HG02642 (cell line): ENCODE measurements at regions not wholly inside any gene's neighbourhood (a gene's known extent, or its start where the extent isn't known, plus 50 kb on each side); places are given as distances from the start of the nearest gene placed in this dataset.
"Not testable (repeated sequence)": the region's sequence is repeated elsewhere in the genome, so short reads cannot be mapped to it uniquely, and the experiment has no call there.

Source experiments
- ATAC-seq: cut with Tn5 transposase; IDR thresholded peaks from one replicate; pipeline ENCODE4 v1.9.1; 2021; ENCODE audit warnings: mild to moderate bottlenecking; ENCODE audit not compliant: unreplicated experiment, poor library complexity

DNA sequence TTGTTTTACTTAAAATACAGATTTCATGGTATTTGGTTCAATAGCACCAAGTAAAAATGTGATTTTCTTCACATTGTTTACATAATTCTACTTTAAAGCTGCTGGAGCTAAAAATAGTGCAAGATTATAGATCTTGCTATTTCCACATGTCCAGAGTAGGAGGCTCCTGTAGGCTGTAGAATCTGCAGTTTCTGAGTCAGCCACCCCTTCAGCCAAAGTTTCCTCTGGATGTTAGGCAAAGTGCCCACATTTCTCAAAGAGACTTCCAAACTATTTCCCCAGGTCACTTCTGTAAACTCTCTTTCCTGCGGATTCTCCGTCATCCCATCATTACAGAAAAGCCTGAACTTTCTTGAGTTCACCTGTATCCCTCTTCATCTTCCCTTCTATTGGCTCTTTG is 342.5 kb upstream of the FSTL5 start:
- no peak for ATAC-seq

DNA sequence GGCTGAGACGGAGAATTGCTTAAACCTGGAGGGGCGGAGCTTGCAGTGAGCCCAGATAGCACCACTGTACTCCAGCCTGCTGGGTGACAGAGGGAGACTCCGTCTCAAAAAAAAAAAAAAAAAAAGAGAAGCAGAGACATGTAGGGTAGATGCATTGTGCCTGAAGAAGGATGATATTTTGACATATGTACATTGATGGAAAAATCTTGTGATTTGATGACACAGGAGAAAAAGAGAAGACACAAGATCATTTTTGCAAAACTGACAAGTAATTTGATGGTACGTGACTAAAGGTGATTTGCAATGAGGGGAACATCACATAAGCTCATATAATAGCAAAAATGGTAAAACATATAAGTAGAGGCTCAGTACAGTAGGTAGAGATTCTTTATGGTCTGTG is 340.1 kb upstream of the FSTL5 start:
- no peak for ATAC-seq

DNA sequence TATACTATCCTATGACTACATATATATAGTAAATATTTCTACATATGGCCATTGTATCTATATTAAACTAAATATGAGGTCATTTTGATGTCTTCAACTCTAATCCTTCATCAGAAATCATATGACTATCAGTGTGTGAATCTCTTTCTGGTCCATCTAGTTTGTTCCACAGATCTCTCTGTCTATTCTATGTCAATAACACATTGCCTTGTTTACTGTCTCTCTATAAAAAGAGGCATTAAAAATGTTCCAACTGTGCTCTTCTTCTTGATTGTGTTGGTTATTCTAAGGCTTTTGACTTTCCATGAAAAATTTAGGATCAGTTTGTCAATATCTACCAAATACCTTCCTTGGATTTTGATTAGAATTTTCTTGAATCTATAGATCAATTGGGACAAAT is 338.3 kb upstream of the FSTL5 start:
- no peak for ATAC-seq

DNA sequence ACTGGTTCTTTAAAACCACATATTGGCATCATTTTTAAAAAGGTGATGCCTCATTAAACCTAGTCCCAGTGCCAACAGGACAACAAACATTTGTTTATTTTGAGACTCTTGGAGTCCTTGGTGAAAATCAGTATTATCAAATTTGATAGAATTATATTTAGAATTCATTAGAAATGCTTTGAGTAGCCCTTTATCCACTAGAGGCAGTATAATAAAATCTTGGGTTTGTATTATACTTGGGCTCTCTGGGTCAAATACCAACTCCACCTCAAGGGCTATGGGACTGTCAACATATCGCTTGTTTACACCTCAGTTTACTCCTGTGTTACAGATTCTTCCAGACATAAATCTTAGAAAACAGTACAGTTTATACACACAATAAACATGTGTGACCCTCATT is 335.7 kb upstream of the FSTL5 start:
- no peak for ATAC-seq

DNA sequence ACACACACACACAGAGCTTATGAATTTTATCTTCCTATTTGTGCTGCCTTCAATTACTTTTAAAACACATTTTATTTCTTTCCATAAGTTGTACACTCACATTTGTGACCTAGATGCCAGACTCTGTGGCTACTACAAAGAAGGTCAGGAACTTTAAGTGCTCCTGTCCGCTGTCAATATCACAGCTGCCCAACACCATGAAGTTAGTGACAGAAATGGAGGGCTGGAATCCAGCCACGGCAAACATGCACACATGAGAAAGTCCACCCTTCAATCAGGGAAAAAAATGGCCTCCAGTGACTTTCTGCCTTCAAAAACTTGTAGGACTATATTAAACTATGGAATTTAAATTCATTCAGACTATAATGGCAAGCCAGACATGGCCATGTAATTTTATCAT is 334.4 kb upstream of the FSTL5 start:
- no peak for ATAC-seq

DNA sequence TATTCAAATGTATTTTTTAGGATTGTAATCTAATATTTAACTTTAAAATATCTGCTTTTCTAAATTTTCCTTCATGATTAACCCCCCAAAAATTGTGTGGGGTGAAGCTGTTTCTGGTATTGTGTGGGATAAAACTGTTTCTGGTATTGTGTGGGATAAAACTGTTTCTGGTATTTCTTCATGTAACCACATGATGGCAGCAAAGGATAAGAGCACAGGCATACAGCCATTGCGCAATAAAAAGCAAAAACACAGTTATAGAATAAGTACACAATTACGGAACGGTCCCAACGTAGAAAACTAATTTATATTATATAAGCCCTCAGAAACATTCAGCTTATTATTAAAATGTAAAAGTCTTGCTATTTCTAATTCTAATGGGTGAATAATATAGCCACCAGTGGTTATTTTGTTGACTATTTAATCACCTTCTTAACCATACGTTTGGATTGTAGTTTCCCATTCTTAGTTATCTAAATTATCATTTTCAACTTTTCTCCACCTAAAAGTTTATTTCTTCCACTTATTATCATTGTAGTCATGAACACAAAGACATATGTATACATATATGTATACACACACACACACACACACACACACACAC is 333.9 kb upstream of the FSTL5 start:
- ATAC-seq, result no peak

DNA sequence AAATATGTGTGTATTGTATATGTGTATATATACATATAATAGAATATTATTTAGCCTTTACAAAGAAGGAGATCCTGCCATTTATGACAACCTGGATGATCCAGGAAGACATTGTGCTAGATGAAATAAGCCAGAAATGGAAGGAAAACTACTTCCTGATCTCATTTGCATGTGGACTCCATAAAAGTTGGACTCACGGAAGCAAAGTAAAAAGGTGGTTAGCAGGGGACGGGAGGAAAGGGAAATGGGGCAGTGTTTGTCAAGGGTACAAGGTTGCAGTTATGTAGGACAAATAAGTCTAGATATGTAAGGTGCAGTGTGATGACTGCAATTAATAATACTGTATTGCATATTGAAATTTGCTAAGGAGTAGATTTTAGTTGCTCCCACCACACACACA is 331.1 kb upstream of the FSTL5 start:
- ATAC-seq, result no peak

DNA sequence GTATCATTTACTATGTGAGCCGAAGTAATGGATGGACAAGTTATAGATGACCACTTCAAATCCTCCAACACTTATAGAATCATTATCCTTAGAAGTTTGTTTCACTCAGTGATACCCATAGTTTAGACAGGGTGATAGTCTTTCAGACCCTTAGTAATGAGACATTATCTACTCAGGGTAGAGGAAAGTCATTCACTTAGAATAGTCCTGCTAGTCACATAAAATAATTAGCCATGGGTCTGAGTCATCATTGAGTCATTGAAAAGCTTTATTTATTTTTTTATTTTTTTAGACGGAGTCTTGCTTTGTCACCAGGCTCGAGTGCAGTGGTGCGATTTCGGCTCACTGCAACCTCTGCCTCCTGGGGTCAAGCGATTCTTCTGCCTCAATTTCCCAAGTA is 321.7 kb upstream of the FSTL5 start:
- no peak for ATAC-seq

DNA sequence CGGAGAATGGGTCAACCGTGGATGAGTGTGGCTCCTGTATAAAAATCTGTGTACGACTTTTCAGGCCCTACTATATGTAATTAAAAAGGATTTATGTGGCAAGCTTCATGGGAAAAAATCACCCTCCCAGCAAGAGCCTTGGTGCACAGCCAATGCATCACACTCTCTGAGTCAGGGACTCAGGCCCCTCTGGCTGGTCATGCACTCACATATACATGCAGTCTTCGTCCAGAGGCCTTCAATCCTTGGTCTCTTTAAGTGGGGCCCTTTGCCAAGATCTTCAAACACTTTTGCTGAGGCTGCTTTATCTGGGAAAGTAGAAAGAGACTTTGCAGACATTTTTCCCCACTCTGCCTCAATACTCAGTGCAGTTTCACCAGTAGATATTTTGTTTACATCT is 311.4 kb upstream of the FSTL5 start:
- ATAC-seq, result no peak

DNA sequence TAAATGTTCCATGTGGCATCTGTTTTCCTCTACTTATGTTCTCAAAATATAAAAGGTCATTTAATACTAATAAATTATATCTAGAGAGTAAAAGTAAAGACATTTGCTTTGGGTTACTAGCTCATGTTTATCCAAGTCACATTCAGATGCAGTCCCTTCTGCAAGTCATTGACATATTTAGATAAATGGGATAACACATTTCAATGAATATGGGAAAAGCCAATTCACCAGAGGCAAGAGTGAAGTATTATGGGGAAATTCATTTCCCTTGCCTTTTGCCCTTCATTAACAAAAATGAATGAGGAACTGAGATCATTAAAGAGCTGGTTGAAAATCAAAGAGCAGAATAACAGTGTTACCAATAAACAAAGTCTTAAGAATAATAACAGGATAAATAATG is 306.2 kb upstream of the FSTL5 start:
- ATAC-seq, result no peak

DNA sequence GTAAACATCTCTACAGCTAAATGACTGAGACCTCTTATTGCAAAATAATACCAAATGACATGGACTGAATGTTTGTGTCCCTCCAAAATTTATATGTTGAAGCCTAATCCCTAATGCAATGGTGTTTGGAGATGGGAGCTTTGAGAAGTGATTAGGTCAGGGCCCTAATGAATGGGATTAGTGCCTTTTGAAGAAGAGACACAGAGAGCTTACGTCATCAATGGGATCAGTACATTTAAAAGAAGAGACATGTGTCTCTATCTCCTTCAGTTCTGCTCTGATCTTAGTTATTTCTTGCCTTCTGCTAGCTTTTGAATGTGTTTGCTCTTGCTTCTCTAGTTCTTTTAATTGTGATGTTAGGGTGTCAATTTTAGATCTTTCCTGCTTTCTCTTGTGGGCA is 301.6 kb upstream of the FSTL5 start:
- not testable (repeated sequence) for ATAC-seq

DNA sequence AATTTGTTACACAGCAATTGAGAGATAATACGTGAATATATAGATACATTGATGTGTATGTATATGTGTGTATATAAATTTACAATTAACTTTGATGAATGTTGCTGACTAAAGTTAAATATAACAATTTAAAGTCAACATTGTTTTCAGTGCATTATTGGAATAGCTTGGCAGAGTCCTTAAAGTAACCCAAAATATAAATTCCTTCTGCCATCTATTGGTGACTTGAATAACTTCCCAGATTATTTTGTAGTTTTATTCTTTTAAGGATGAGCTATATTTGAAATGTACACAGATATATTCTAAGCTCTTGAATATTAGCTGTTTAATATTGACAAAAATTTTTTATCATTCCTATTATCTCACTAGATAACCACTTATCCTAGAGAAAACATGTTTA is 298.2 kb upstream of the FSTL5 start:
- ATAC-seq, result no peak

DNA sequence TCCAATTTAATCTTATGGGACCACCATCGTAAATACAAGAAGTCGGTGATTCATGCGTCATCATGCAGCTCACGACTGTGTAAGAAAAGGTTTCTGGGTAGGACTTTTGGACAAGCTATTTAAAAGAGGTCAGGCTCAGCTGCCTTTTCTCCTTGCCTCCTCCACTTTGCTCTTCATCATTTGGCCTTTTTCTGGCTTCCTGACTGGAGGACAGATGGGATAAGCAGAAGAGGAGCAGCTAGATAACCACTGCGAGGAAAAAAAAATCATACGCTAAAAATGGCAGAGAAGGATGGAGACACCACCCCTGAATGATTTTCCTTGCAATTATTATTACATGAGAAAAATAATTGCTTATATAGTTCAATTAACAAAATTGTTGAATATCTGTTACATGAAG is 294.3 kb upstream of the FSTL5 start:
- no peak for ATAC-seq

DNA sequence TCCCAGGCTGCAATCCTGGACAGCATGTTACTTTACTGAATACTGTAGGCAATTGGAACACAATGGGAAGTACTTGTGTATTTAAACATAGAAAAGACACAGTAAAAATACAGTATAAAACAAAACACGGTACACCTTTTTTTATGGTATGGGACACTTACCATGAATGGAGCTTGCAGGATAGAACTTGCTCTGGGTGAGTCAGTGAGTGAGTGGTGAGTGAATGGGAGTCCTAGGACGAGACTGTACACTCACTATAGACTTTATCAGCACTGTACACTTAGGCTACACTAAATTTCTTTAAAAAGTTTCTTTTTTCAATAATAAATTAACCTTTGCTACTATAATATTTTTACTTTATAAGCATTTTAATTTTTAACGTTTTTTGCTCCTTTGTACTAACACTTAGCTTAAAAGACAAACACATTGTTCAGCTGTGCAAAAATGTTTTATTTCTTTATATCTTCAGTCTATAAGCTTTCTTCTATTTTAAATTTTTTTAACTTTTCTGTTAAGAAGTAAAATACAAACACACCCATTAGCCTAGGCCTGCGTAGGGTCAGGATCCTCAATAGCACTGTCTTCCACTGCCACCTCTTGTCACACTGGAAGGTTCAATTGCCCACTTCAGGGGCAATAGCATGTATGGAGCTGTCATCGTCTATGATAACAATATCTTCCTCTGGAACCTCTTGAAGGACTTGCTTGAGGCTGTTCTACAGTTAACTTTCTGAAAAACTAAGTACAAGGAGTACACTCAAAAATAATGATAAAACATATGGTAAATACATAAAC is 293.5 kb upstream of the FSTL5 start:
- no peak for ATAC-seq

DNA sequence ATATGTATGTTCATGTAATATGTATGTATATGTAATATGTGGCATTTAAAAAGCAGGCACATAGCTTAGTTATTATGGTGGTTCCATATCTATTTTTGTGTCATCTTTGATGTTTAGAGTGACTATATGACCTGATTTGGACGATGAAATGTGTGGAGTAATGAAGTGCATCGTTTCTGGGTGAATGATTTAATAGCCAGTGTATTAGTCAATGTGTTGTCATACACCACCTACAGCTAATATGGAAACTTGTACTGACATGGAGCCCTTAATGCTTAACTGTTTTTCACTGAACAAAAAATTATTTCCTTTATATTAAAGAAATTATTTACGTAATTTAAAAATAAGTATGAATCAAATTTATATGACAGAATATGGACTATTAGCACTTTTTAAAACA is 292.3 kb upstream of the FSTL5 start:
- no peak for ATAC-seq

DNA sequence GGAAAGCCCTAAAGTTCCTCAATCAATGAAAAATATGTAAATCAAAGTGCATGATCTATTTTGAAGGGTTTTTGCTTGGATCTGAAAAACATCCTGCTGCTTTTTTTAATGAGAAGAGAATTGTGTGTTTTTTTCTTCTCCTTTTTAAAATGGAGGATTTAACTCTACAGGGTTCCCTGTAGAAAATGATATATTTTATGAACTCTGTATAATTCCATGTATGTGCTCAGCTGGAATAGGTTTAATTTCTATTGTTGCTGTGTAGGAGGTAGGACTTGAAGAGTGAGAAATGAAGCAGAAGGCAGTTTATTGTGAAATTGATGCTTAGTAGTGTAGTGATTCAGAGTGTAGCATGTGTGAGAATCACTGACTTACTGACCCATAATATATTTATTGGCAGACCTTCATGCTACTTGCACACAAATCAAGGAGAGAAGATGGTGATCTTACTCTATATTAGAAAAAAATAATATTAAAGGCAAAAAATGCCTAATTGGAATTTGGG is 286.8 kb upstream of the FSTL5 start:
- ATAC-seq, result no peak

DNA sequence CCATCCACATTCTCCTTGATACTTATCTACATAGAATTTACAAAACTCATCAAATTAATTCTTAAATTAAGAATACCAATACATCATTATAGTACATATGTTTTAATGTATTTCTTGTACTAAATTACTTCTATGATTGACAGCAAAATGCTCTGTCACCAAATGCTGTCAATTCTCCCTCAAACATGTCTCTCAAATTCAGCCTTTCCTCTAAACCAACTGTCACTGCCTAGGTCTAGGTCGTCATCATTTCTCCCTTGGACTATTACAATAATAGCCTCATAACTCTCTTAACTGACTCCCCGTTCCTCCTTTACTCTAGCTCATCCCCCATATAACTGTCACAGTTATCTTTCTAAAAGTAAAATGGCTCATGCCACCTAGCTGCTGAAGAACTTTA is 279.7 kb upstream of the FSTL5 start:
- ATAC-seq, result no peak

DNA sequence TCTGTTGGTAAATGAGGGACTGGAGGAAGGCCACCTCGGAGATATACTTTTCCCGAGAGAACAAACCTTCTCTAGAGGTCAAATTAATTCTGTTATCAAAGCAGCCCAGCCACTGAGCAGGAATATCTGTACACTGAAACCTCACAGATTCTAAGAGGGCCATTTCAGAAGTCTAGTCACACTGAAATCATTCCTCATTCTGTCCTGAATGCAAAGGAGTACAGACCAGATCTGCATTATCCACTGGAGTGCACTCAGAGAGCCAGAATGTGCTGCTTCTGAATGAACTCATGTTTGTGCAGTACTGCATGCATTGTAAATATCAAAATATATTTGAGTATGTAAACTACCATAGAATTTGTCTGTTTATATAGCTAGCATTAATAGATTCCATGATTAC is 278.3 kb upstream of the FSTL5 start:
- no peak for ATAC-seq

DNA sequence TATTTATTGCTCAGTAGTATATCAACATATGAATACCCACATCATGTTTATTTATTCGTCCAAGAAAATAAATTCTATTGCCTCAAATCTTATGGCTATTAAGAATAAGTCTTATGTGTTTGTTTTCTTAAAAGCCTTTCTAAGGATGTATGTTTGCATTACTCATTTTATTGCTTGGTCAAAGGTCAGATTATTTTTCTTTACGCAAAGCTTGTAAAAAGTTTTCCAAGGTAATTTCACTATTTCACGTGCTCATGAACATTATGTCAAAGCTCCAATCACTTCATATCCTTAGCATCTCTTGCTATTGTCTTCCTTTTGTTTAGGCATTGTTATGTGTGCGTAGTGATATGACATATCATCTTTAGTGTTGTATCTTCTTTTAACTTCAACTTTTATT is 258.5 kb upstream of the FSTL5 start:
- no peak for ATAC-seq

DNA sequence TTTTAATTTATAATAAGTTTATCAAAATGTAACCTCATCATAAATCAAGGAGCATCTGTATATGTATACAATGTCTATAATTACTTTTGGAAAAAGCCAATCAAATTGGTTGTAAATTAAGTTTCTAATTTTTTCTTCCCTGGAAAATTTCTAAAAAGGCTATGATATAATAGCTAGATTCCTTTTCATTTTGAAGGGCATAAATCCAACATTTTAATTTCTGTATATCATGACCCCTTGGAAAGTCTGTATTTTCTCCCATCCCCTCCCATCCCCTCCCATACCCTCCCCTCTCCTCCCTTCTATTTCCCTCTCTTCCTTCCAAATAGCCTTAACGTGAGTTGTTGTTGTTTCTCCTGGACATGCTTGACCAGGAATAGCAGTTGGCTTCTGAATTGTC is 247.1 kb upstream of the FSTL5 start:
- ATAC-seq, result no peak

DNA sequence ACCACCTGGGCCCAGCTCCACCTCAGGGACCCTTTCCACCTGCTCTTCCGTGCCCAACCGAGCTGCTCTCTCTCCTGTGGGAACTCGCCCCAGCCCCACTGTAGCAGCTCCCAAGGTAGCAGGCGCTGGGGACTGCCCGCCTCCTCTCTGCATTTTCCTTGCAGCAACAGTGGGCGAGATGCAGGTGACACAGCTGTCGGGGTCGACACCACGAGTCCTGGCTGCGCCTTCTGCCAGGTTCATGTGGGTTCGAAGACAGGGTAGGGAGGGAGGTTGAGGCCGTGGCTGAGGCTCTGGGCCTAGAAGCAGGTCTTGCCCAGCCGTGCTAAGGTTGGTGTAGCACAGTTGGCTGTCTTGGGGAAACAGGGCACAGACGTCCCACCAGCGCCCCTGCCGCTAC is 245.2 kb upstream of the FSTL5 start:
- ATAC-seq, result no peak

DNA sequence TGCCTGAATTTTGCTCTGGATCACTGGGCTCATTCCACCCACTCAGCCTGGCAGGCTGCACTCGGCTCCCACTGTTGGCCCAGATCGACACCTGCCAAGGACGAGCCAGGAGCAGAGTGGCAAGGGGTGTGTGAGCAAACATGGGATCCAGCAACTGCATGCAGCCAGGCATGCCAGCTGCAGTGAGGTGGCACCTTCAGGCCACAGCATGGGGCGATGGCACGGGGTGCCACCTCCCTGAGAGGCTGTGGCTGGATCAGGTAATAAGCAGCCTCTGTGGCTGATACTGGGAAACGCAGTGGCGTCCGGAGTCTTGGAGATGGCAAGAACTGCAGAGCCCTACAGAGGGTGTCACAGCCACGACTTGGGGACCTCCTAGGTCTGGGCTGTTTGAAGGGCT is 244.5 kb upstream of the FSTL5 start:
- no peak for ATAC-seq
